ENCODE measurements at regions not wholly inside any gene's neighbourhood (a gene's known extent, or its start where the extent isn't known, plus 50 kb on each side); places are given as distances from the start of the nearest gene placed in this dataset.

- Histone ChIP-seq H3K4me2 (no peak overlapping the region), H3K9me3 (no peaks in the 10 kb centered on the region), H3K27ac (no peak overlapping the region), H3K4me3 (no peak overlapping the region), H3K4me1 (no peaks in the 10 kb centered on the region)
- no peak for DNase-seq (ENCODE audit: low read depth in 1 of 2, low spot score in 1 of 2)
- ATAC-seq, result no peak
- WGBS (ENCODE audit: missing lambda C conversion rate), result 49% methylated on average over 3 of the region's 3 CpGs
- no peak for FAIRE-seq
- POLR2A ChIA-PET, result no interaction called here
- TF ChIP-seq HDAC2 (IDR thresholded peaks at IDR 0.05) (no peak), TFCP2L1 (CRISPR knock-in tag; IDR thresholded peaks at IDR 0.05) (no peak), USF2 (IDR thresholded peaks at IDR 0.05) (no peak), ZC3H11A (IDR thresholded peaks at IDR 0.05) (no peak), PBX3 (IDR thresholded peaks at IDR 0.05) (no peak), RNF2 (IDR thresholded peaks at IDR 0.05; ENCODE audit: borderline replicate concordance, low read depth) (no peak), ZSCAN20 (CRISPR knock-in tag; IDR thresholded peaks at IDR 0.05) (no peak), KDM5A (IDR thresholded peaks at IDR 0.05) (no peak), POLR2A (IDR thresholded peaks at IDR 0.05; ENCODE audit: low read length) (no peak), FOSB (CRISPR knock-in tag; IDR thresholded peaks at IDR 0.05) (no peak)
- CTCF ChIA-PET, result no interaction called here
Observed at GRCh38 chr2:155980941-155981560, 351.5 kb downstream of the NR4A2 start.

GRCh38 chr2:155975734-155976133 lies 356.8 kb downstream of the NR4A2 start:
- H3K4me3 ChIP-seq, result no peak overlapping the region
- H3K9me3 ChIP-seq, result no peaks in the 10 kb centered on the region
- DNase-seq (ENCODE audit: low read depth in 1 of 2, low spot score in 1 of 2) (no peak), FAIRE-seq (no peak), ATAC-seq (no peak)
- no peak overlapping the region for H3K4me2 ChIP-seq
- POLR2A ChIA-PET, result no interaction called here
- TF ChIP-seq NFE2L2 (conservative IDR thresholded peaks at IDR 0.05; ENCODE audit: low read length) (no peak), NPAS2 (CRISPR knock-in tag; IDR thresholded peaks at IDR 0.05; ENCODE audit: borderline replicate concordance) (no peak), TP53 (CRISPR knock-in tag; IDR thresholded peaks at IDR 0.05) (no peak), BCL3 (IDR thresholded peaks at IDR 0.05) (no peak), CHD4 (IDR thresholded peaks at IDR 0.05; ENCODE audit: borderline replicate concordance) (no peak), ZNF302 (CRISPR knock-in tag; IDR thresholded peaks at IDR 0.05) (no peak), JUNB (IDR thresholded peaks at IDR 0.05) (no peak), GATA3 (IDR thresholded peaks at IDR 0.05; ENCODE audit: borderline replicate concordance) (no peak), BHLHE40 (IDR thresholded peaks at IDR 0.05; ENCODE audit: low read depth, low read length) (no peak), ATOH8 (CRISPR knock-in tag; IDR thresholded peaks at IDR 0.05; ENCODE audit: low read depth) (no peak), HOXB13 (CRISPR knock-in tag; IDR thresholded peaks at IDR 0.05; ENCODE audit: low read depth) (no peak), POLR2A (IDR thresholded peaks at IDR 0.05; ENCODE audit: low read length) (no peak), HOXA7 (CRISPR knock-in tag; IDR thresholded peaks at IDR 0.05) (no peak), CBX2 (IDR thresholded peaks at IDR 0.05; ENCODE audit: borderline replicate concordance, low read depth) (no peak), RARB (CRISPR knock-in tag; IDR thresholded peaks at IDR 0.05) (no peak), KDM5A (IDR thresholded peaks at IDR 0.05) (no peak), JUN (IDR thresholded peaks at IDR 0.05) (no peak)
- H3K27ac ChIP-seq, result no peak overlapping the region
- H3K4me1 ChIP-seq, result no peaks in the 10 kb centered on the region
- CTCF ChIA-PET, result no interaction called here

Data from A549 (cell line).